GM12872 (cell line): ENCODE measurements at regions not wholly inside any gene's neighbourhood (a gene's known extent, or its start where the extent isn't known, plus 50 kb on each side); places are given as distances from the start of the nearest gene placed in this dataset.

Experiments used
- CTCF ChIP-seq: IDR thresholded peaks from 3 replicates; pipeline ENCODE4 v1.5.1; 2011; ENCODE audit warnings: low read depth, mild to moderate bottlenecking, low read length, moderate library complexity; ENCODE audit not compliant: insufficient read depth

- TF ChIP-seq CTCF: no peak
Measured at GRCh38 chr13:111652676-111653075, 332.2 kb downstream of the TEX29 start.

DNA sequence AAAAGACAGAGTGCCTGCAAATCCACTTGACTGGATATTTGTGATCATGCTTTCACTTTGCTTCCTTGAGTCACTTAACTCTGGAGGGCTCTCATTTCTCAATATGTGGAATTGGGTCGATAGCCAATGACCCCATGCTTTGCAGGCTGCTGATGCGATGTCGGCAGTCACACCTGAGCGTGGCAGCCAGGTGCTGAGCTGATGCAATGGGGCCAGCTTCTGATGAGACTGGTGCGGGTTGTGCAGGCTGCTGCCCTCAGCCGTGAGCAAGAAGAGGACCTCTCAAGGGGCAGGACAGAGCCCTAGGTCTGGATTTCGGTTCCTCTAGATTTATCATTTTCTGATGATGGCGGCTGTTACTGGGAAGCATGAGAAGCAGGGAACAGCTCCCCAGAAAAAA is 334.1 kb downstream of the TEX29 start:
- no peak for TF ChIP-seq CTCF

GRCh38 chr13:111656439-111656838 is 336.0 kb downstream of the TEX29 start:
- TF ChIP-seq CTCF: no peak

- no peak for TF ChIP-seq CTCF
Measured at GRCh38 chr13:111657013-111657412, 336.6 kb downstream of the TEX29 start.

DNA sequence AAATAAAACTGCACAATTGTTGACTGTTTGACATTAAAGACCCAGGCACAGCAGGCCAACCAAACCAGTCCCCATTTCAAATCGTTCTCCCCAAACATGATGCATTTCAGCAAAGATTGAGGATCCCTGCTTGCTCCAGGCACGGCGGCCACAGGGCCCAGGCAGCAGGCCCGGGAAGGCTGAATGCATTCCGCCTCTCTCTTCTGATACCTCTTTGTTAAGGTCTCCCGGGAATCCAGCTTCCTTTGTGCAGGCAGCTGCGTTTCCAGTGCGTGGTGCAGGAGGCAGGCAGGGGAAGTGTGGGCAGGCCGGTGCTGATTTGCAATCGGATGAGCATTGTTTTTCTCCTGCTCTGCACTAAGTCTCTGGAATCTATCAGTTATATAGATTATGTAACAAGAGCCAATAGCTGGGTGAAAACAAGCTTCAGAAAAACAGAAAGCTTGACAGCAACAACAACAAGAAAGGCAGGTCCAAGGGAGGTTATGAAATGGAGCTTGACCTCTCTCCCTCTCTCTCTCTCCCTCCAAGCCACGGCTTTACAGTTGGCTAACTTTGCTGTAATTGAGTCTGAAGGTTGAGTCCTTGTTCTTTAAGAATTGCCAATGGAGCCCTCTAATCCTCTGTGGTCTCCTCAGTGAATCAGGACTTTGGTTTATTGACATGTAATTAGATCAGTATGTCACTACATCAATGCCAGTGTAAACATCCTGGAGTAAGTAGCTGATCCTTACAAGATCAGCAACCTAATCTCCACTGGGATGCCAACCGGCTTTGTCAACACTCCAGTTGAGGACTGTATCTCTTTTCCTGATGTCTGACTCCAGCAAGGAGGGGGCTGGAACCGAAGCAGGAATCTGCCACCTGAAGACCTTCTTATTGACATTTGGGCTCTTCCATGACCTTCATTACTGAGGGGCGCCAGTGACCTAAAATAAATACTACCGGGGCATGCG is 338.0 kb downstream of the TEX29 start:
- no peak for TF ChIP-seq CTCF

DNA sequence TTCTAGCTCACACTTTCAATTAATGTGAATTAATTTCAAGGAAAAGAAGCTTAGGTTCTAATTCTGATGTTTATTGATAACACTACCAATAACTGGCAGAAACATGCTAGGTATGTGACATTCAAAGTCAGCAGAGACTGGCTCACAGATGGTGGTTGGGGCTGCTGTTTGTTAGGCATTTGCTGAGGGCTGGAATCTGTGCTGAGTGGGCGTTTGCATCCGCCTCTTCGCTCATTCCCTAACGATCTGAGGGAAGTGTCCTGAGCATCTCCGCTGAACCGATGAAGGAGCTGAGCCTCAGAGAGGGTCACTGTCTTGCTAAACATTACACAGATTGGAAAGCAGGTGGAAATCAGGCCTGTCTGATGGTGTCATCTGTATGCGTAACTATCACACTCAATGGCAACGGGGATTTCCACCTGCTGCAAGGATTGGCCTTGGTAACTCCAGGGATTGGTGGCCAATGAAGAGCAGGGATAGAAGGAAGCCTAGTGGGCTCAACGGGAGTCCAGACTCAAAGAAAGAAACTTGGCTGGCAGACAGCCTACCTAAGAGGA is 338.9 kb downstream of the TEX29 start:
- no peak for TF ChIP-seq CTCF

DNA sequence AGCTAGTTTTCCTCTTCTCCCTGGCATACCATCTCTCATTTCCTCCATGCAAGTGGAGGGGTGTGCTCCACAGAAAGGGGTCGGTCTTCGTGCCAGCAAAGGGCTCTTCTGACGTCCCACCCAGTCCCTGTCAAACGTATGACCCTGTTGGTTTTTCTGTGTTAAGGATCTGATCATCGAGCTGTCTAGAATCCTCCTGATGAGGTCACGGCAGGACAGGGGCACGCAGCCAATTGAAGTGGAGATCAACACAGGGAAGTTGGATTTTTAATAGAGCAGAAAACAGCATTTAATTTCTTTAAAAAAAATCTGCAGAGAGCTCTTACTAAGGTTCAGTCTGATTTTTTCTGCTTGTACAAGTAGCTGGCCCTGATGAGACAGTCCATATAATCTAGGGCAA is 339.4 kb downstream of the TEX29 start:
- no peak for TF ChIP-seq CTCF
